HG02981 (cell line): ENCODE measurements at regions not wholly inside any gene's neighbourhood (a gene's known extent, or its start where the extent isn't known, plus 50 kb on each side); places are given as distances from the start of the nearest gene placed in this dataset.

ENCODE experiments used
- ATAC-seq: cut with Tn5 transposase; IDR thresholded peaks from one replicate; pipeline ENCODE4 v1.9.1; 2021; ENCODE audit warnings: mild to moderate bottlenecking, moderate library complexity; ENCODE audit not compliant: unreplicated experiment

DNA sequence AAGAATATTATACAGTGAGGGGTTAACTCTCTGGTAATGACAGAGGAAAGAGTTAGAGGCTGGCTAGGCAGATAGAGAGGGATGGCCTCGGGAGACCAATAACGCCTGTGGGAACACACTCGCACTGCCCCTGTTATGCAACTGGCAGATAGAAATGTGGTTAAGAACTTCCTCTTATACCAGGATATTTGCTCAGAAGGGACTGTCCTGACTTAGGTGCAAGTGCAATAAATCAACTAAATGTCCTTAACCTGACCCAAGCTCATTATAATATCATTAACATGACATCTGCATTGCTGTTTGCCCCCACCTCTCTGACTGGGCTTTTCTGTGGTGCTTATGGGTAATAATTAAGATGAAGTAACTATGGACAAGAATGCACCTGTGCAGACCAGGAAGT lies 1518.0 kb downstream of the NCAM2 start:
- ATAC-seq, result no peak

DNA sequence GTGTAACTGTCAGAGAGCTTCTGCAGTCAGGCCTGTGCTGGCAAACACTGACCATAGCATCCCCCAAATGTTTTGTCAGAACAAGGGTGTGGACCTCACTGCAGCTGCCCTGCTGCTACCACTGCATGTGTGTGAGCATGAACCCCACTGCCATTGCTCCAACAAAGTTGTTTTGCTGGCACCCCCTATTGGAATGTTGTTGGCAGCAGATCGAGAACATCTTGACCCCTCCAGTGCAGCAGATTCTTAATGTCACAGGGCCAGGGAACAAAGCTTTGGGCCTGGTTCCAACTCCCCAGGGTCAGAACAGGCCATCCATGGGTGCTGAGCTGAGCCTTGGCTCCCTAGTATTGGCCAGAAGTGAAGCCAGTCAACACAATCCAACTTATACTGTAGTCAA lies 1537.4 kb downstream of the NCAM2 start:
- ATAC-seq, result no peak

- no peak for ATAC-seq
Observed at GRCh38 chr21:22536509-22536908, 1538.3 kb downstream of the NCAM2 start.

GRCh38 chr21:22544747-22545146 lies 1546.5 kb downstream of the NCAM2 start:
- ATAC-seq, result no peak

DNA sequence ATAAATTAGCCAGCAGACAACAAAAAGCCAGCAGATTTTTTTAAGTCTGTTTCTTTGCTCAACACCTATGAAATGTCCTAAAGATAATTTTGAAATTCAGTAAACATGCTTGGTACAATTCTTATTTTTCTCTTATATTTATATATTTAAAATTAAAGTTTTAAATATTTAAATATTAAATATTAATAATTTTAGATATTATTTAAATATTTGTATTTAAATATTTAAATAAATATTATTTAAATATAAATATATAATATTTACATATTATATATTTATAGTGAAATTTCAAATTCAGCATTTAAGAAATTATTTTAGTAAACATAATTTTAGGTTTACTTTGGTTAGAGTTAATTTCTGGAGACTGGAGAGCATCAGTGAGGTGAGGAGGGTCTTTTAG lies 1554.2 kb downstream of the NCAM2 start:
- ATAC-seq, result no peak

DNA sequence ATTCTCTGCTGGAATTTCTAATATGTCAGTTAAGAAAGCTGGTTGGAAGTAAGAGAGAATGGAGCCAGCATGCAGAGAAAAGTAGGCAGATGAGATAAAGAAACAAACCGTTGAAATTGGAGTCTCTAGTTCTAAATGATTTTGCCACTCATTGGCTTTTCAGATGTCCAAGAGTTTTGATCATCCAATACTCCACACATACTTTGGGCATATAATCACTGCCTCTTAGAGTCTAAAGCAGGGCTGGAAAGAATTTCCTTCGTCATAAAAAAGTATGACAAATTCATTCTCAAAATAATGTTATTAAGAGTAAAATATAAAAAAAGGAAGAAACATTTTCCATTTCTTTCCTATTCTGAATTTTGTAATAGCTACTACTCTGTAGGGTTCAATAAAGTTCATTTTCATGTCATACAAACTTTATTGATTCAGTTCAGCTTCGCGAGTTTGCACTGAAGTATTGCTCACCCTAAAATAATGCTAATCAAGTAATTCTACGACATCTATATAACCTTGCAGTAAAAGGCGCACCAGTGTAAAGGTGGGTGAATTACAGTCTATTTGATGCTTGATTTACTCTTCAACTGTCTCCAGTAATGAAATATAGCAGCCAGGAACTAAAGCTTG lies 1556.6 kb downstream of the NCAM2 start:
- ATAC-seq, result no peak

- no peak for ATAC-seq
Observed at GRCh38 chr21:22556829-22557228, 1558.6 kb downstream of the NCAM2 start.

- ATAC-seq, result no peak
Observed at GRCh38 chr21:22561946-22562345, 1563.7 kb downstream of the NCAM2 start.

GRCh38 chr21:22573834-22574233 lies 1575.6 kb downstream of the NCAM2 start:
- no peak for ATAC-seq

- ATAC-seq, result no peak
Observed at GRCh38 chr21:22575165-22575584, 1577.0 kb downstream of the NCAM2 start.

GRCh38 chr21:22579741-22580140 lies 1581.5 kb downstream of the NCAM2 start:
- ATAC-seq, result no peak

- no peak for ATAC-seq
Observed at GRCh38 chr21:22582026-22582425, 1583.8 kb downstream of the NCAM2 start.

DNA sequence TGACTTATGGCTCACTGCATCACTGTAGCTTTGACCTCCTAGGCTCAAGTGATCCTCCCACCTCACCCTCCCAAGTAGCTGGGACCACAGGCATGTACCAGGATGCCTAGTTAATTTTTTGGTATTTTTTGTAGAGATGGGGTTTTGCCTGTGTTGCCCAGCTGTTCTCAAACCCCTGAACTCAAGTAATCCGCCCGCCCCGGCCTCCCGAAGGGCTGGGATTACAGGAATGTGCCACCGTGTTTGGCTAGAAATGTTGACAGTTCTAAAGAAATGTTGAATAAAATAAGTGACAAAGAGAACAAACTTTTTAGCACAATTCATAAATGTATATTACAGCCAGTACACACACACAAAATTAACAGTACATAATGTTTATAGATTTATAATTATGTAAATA lies 1586.1 kb downstream of the NCAM2 start:
- no peak for ATAC-seq

GRCh38 chr21:22585558-22585957 lies 1587.3 kb downstream of the NCAM2 start:
- ATAC-seq, result no peak

DNA sequence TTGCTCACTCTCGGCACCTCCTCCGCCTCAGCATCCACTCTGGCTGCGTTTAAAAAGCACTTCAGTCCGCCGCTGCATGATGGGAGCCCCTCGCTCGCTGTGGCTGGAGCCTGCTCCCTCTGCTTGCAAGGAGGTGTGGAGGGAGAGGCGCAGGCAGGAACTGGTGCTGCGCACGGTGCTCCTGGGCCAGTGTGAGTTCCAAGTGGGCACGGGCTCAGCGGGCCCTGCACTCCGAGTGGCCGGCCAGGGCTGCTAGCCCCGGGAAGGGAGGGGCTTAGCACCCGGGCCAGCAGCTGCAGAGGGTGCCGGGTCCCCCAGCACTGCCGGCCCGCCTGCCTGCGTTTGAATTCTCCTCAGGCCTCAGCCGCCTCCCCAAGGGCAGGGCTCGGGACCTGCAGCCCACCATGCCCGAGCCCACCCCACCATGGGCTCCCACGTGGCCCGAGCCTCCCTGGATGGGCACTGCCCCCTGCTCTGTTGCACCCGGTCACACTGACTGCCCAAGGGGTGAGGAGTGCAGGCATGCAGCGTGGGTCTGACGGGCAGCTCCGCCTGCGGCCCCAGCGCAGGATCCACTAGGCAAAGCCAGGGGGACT lies 1599.5 kb downstream of the NCAM2 start:
- ATAC-seq, result no peak

DNA sequence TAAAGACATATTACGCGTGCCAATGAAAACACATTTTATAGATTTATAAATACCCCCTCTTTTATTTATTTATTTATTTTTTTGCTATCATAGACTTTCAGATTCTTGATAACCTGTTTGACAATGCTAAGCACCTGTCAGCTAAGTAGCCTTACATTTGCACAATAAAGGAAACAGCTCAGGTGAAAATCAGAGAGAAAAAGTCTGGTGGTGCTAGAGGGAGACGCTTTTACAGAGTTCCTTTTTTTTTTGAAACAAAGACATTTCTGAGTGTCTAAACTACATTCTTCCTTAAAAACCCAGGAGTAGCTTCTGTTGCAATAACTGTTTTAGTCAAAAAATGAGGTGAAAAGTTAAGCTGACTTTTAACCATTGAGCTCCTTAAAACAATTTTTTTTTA lies 1611.6 kb downstream of the NCAM2 start:
- ATAC-seq, result no peak

DNA sequence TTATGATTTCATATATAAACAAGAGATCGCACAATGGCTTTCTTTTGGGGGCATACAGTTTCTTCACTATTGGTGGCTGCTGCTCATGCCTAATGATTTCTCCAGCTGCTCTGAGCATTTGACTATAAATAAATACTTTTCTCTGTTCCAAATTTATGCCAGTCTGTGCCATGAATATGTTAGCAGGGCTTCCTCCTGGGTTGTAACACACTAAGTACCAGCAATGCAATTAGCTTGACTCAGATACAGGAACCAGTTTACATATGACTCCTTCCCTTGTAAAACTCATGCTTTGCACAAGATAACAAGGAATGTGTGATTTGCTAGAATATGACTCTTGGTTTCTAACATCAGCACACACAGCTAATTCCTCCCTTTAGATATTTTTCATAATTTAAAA lies 1629.7 kb downstream of the NCAM2 start:
- no peak for ATAC-seq

GRCh38 chr21:22630953-22631465 lies 1632.8 kb downstream of the NCAM2 start:
- ATAC-seq, result no peak

DNA sequence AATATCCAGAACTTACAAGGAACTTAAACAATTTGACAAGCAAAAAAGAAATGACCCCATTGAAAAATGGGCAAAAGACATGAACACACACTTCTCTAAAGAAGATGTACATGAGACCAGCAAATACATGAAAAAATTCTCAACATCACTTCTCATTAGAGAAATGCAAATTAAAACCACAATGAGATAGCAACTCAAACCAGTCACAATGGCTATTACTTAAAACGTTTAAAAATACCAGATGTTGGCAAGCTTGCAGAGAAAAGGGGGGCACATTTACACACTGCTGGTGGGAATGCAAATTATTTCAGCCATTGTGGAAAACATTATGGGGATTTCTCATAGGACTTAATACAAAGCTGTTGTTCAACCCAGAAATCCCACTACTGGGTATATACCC lies 1634.0 kb downstream of the NCAM2 start:
- ATAC-seq, result no peak

DNA sequence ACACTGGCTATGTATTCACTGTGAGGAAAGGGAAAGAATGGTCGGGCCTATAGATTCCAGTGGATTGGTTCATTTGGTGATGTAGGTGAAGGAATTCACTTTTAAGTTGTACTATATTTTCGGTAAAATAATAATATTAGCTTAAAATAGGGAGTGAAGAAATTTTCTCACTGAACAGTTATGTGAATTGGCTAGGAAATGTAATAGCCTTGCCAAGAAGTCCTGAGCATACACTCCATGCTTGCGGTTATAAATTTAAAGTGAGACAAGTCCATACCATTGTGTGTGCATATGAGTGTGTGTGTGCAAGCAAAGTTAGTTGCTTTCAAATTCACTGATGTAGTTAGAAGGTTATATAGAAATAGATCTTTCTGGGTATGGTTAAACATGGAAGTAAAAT lies 1651.0 kb downstream of the NCAM2 start:
- ATAC-seq, result no peak

- no peak for ATAC-seq
Observed at GRCh38 chr21:22650226-22650625, 1652.0 kb downstream of the NCAM2 start.

GRCh38 chr21:22657781-22658180 lies 1659.6 kb downstream of the NCAM2 start:
- ATAC-seq, result no peak

GRCh38 chr21:22670148-22670547 lies 1671.9 kb downstream of the NCAM2 start:
- ATAC-seq, result no peak
